ELR (cell line): ENCODE measurements at regions not wholly inside any gene's neighbourhood (a gene's known extent, or its start where the extent isn't known, plus 50 kb on each side); places are given as distances from the start of the nearest gene placed in this dataset.
A peak's percentile ranks its signal among the peaks of the same experiment; 100 is the strongest.
"Not testable (repeated sequence)": the region's sequence is repeated elsewhere in the genome, so short reads cannot be mapped to it uniquely, and the experiment has no call there.

ENCODE experiments used
- DNase-seq: peaks from one replicate; pipeline ENCODE4 v3.0.0-alpha.2; 2015; ENCODE audit warnings: low read depth

GRCh38 chr18:11380968-11381367, 228.4 kb upstream of the SLC35G4 start:
- DNase-seq = no peak

- no peak for DNase-seq
These were observed 229.7 kb upstream of the SLC35G4 start for GRCh38 chr18:11379660-11380059.

GRCh38 chr18:11377766-11378540, 228.6 kb upstream of the PIEZO2 start:
- DNase-seq = no peak

GRCh38 chr18:11372163-11372562, 222.8 kb upstream of the PIEZO2 start:
- DNase-seq = no peak

- no peak for DNase-seq
These were observed 220.2 kb upstream of the PIEZO2 start for GRCh38 chr18:11369556-11369955.

- DNase-seq = peak; percentile 56
These were observed 218.7 kb upstream of the PIEZO2 start for GRCh38 chr18:11368020-11368419.

GRCh38 chr18:11367351-11367750, 218.0 kb upstream of the PIEZO2 start:
- DNase-seq = no peak

GRCh38 chr18:11366410-11366809, 217.0 kb upstream of the PIEZO2 start:
- no peak for DNase-seq

GRCh38 chr18:11362856-11363255, 213.5 kb upstream of the PIEZO2 start:
- peak; percentile 11 for DNase-seq

GRCh38 chr18:11361862-11362261, 212.5 kb upstream of the PIEZO2 start:
- not testable (repeated sequence) for DNase-seq

- DNase-seq = no peak
These were observed 208.3 kb upstream of the PIEZO2 start for GRCh38 chr18:11357678-11358077.

GRCh38 chr18:11344576-11344975, 195.2 kb upstream of the PIEZO2 start:
- not testable (repeated sequence) for DNase-seq

- no peak for DNase-seq
These were observed 193.7 kb upstream of the PIEZO2 start for GRCh38 chr18:11343096-11343495.

- not testable (repeated sequence) for DNase-seq
These were observed 192.7 kb upstream of the PIEZO2 start for GRCh38 chr18:11342115-11342514.

GRCh38 chr18:11339188-11339775, 189.9 kb upstream of the PIEZO2 start:
- DNase-seq = no peak

GRCh38 chr18:11336241-11336640, 186.9 kb upstream of the PIEZO2 start:
- no peak for DNase-seq

GRCh38 chr18:11327391-11328009, 178.1 kb upstream of the PIEZO2 start:
- DNase-seq = no peak

- DNase-seq = peak; percentile 96
These were observed 175.8 kb upstream of the PIEZO2 start for GRCh38 chr18:11324956-11325882.

GRCh38 chr18:11324510-11324909, 175.1 kb upstream of the PIEZO2 start:
- DNase-seq = peak; percentile 31

GRCh38 chr18:11323359-11323819, 174.0 kb upstream of the PIEZO2 start:
- DNase-seq = peak; percentile 94

GRCh38 chr18:11322716-11323115, 173.3 kb upstream of the PIEZO2 start:
- peak; percentile 25 for DNase-seq

- peak; percentile 77 for DNase-seq
These were observed 172.6 kb upstream of the PIEZO2 start for GRCh38 chr18:11322006-11322405.
